Tibial nerve (tissue), 3 donors: ENCODE measurements at regions not wholly inside any gene's neighbourhood (a gene's known extent, or its start where the extent isn't known, plus 50 kb on each side); places are given as distances from the start of the nearest gene placed in this dataset.

Source experiments
- POLR2A ChIP-seq, 2 donors: fragments of 450-650 bp; IDR thresholded peaks; one replicate each; pipeline ENCODE4 v1.6.1; 2017; ENCODE audit warnings: antibody characterized with exemption in 2 of 2, mild to moderate bottlenecking in 2 of 2, moderate library complexity in 2 of 2
- TF ChIP-seq, protein P1 (sequence below), 5 experiments: fragments of 200-600 bp in 3 of 5; fragments of 450-650 bp in 2 of 5; sonication (generic) in 3 of 5; IDR thresholded peaks; one replicate each; pipeline ENCODE4 v1.5.1; 2016 to 2019; ENCODE audit warnings: antibody characterized with exemption in 5 of 5, mild to moderate bottlenecking in 3 of 5, moderate library complexity in 2 of 5

DNA sequence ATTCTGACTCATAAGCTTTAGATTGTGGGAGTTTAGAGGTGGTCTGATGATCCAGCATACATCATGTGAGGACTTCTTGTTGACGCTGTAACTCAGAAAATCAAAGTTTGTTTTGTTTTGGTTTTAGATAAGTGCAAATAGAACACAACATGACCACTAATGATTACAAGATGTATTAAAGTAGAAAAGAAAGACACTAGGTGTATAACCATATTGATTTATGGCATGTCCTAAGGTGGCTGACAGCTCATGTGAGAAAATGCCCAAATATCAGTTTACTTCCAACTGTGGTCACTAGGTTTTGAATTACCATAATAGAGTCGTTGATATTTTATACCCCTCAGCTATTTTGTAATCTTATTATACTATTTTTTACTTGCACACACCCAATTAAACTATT lies 1131.4 kb upstream of the PHF14 start:
- no peak for TF ChIP-seq POLR2A (IDR thresholded peaks at IDR 0.05)
- TF ChIP-seq, protein P1, sequence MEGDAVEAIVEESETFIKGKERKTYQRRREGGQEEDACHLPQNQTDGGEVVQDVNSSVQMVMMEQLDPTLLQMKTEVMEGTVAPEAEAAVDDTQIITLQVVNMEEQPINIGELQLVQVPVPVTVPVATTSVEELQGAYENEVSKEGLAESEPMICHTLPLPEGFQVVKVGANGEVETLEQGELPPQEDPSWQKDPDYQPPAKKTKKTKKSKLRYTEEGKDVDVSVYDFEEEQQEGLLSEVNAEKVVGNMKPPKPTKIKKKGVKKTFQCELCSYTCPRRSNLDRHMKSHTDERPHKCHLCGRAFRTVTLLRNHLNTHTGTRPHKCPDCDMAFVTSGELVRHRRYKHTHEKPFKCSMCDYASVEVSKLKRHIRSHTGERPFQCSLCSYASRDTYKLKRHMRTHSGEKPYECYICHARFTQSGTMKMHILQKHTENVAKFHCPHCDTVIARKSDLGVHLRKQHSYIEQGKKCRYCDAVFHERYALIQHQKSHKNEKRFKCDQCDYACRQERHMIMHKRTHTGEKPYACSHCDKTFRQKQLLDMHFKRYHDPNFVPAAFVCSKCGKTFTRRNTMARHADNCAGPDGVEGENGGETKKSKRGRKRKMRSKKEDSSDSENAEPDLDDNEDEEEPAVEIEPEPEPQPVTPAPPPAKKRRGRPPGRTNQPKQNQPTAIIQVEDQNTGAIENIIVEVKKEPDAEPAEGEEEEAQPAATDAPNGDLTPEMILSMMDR (IDR thresholded peaks at IDR 0.05), result no peak
